HK-2 (cell line): ENCODE measurements at regions not wholly inside any gene's neighbourhood (a gene's known extent, or its start where the extent isn't known, plus 50 kb on each side); places are given as distances from the start of the nearest gene placed in this dataset.

Source experiments
- DNase-seq: peaks from one replicate; pipeline ENCODE4 v3.0.0-alpha.2; 2018; ENCODE audit not compliant: unreplicated experiment

DNA sequence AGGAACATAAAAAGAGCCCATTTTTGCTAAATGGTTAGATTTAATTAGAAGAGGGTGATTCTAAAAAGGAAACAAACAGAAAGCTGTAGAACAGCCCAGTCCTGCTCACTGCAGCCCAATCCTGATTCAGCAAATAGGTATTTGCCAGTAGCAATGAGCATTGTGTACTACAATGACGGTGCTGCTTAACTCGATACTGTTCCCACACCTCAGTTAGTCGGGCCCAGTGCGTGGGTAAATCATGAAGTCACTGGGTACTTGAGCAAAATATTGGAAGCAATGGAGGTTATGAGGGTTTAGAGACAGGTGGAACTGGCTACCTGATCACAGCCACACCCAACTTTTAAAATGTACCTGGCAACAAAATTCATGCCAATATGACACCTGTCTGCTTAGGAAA, 101.5 kb upstream of the ADGRL2 start:
- DNase-seq: no peak

DNA sequence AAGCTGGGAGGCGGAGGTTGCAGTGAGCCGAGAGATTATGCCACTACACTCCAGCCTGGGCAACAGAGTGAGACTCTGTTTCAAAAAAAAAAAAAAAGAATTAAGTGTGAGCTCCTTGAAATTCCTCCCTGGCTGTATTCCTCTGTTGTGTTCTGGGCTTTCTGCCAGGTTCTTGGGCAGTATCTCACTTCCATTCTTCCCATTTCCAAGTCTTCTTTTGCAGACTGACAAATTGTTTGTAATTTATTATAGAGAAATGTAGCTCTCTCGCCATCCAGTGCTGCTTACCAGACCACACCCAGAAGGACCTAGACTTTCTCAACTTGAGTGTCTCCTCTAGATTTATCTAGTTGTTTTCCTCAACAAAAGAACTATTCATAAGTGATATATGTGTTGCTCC, 105.0 kb upstream of the ADGRL2 start:
- no peak for DNase-seq

DNA sequence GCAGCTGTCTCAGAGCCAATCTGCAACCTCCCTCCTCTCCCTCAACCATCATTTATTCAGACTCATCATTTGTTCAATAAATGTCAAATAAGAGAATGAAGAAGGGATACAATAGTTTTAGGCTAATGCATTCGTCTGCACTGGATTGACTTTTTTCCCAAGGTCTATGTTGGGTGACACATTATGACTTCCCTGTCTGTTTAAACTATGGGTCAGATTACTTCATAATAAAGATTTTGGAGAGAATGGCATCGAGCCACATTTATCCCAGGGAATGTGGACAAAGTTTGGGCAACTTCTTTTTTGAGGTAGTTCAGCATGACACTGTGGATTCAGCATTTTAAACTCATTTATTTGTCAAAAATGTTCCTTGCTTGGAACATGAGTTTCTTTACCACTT, 107.4 kb upstream of the ADGRL2 start:
- DNase-seq: no peak

DNA sequence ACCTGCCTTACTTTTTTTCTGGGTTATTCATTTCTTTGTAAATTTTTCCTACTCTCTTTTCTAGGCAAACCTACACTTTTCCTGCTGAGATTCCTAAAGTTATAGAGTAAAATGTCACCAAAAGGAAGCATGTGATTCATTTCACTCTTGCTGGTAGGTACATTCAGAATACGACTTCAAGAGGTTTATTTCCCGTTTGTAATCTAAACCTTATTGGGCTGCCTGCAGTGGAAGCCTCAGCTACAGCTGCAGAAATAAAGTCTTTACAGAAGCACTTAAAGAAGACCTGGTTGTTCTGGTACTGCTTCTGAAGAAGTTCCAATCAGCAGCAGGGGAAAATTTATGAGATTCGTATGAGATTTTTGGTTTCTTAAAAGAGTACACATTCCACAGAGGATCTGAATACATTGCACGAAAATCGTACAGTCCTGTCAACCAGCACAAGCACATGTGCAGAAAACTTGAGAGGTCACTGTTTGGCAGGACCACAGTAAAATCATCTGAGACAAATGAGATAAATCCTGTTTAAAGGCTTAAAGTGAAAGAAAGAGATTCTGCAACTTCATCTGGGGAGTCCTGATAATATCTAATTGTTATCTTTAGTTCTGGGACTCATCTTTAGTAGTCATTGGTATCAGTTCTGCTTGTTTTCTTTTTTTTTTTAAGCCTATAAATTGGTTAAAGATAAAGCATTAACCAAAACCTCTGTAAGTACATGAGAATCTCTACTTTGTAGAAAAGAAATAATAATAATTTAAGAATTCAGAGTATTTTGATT, 109.9 kb upstream of the ADGRL2 start:
- DNase-seq: no peak

DNA sequence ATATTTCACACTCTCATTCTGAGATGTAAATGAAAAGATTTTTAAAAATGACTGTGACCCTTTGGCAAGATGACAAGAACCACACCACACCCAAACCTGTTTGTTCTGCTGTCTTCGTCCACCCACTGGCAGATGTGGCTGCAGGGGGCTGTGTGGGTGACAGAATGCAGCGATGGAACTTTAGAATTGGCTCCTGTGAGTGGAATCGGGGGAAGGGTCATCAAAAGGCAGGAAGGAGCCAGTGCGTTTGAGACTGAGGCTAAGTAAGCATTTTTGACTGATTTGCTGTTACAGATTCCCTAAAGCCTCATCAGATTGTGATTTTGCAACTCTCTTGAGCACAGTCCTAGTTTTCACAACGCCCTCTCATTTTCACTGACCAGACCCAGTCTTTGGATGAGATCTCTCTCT, 111.2 kb upstream of the ADGRL2 start:
- DNase-seq: no peak

DNA sequence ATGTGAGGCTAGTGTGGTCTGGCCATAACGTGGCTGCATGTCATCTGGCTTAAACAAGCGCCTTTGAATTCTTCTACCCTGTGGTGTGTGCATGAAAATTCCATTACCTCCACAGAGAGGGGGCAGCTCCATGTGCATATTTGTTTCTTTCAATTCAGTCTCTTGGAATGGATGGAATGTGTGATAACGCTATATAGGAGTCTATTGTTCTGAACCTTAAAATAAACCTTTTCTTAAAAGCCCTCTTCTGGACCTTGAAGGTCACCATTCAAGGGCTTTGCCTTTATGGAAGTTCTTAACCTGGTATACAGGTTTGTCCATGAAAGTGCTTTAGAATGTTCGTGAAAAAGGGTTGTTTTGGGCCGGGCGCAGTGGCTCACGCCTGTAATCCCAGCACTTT, 118.2 kb upstream of the ADGRL2 start:
- DNase-seq: no peak

DNA sequence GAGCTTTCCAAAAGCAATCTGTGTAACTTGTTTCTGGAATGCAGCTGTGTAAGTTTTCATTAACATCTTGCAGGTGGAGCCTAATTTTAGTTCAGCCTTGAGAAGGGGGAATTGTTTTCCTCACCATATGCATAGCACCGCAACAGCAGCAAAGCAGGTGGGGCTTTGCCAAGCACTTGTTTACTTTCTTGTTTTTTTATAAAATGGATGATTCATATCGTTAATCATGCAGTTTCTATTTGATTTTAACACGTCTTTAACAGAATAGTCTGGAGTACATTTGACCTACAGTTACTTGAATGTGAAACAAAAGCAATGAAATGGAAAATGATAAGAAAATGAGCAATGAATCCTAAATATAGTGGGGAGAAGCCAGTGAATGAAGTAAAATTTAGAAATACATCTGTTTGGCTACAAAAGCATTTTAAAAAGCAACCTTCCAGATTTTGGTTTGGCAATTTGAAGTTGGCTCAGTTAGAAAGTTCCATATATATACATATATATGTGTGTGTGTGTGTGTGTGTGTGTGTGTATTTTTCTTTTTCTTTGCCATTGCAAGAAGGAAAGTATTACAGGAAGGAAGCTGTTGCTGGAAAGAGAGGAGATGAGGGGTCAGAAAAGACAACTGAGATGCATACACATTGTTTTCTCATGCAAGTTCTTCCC, 119.0 kb upstream of the ADGRL2 start:
- DNase-seq: no peak

DNA sequence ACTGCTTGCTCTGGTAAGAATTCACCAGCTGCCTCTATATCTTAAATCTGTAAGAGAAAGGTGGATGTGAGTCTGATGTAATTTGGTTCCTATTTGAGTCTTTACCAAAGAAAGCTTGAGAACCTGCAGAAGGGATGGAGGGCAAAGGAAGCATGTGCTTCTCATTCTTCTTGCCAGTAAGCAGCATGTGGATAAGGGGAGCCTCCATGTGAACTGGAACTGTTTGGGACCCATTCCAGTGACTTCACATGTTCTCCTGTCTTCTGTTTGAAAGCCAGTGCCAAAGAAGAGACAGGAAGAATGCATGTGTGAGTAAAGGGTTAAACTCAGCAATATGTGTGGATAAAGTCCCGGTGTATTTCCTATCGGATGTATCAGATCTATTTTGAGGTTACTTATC, 119.6 kb upstream of the ADGRL2 start:
- DNase-seq: no peak

DNA sequence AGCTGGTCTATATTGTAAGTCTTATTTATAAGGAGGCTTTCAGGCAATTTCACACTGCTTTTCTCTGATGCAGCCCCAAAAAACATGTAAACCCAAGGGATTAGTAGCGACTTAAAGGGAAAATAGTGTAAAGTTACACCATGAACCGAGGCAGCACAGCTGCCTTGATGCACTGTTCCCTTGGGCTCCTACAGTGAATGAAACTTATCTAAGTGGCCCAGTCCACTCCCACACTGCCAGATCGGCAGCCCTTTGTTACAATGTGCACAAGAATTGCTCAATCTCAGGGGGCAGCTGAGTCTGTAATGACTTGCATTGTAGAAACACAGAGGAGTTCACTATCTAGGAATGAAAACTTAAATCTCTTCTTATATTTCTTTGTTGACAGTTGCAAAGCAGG, 120.8 kb upstream of the ADGRL2 start:
- DNase-seq: no peak

DNA sequence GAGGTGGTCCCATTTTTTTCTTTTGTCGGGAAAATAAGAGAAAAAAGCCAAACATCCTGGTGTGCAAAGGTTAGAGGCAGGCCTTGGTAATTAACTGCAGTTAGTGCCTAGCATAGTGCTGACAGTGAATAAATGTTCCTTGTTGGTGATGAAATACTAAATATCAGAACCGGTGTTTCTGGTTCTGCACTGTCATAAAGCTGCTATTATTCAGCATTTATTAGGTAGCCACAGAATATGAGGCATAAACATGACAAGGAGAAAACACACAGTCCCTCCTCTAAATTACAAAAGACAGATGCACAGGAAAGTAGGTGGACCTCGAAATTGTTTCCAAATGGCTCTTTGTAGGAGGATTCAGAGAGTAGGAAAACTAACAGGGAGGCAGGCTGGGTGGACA, 122.0 kb upstream of the ADGRL2 start:
- DNase-seq: no peak

DNA sequence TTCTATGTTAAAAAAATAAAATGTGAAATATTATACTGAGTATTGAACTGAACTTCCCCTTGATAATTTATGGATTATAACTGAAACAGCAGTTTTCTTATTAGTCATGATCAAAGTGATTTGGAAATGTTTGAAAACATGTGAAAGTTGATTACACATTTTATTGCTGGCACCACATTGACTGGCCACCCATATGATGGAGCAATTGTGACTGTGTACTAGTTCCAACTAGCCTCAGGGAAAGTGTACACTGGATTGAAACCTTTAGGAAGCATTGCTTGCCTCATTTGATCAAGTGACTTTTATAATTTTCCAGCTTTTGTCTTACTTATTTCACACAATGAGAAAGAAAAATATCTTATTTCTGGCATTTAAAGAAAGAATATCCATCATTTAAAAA, 128.0 kb upstream of the ADGRL2 start:
- no peak for DNase-seq

DNA sequence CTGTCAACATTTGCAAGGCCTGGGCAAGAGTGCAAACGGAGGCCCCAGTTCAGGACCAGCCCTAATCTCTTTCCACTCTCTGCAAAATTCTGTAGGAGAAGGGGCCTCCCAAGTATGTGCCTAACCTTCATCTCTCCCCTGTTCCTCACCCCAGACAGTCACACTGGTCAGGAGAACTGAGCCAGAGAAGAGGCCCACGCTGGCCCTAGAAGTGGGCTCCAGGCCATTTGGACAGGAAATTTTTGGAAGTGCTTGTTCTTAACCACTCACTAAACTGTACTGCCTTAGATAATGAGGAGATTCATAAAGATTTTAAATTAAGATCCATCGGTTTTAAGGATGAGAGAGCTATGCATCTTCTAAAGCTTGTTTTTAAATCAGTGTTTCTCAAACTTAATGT, 129.7 kb upstream of the ADGRL2 start:
- no peak for DNase-seq

DNA sequence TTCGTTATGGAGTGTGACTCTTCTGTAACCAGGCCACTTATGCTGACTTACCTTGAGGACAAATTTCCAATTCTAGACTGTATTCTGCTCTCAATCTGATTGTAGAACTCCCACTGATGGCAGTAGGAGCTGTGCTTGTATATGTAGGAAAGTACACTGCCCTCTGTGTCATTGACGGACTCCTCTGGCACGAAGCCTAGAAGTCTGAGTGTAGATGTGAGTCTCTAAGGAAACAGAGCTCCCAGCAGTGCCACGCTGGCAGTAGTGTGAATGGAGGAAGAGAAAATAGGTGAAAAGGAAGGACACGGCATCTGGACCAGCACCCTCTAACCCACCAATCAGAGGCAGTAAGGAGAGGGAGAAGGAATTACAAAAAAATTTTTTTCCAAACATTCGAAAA, 130.4 kb upstream of the ADGRL2 start:
- peak; percentile 4 for DNase-seq

DNA sequence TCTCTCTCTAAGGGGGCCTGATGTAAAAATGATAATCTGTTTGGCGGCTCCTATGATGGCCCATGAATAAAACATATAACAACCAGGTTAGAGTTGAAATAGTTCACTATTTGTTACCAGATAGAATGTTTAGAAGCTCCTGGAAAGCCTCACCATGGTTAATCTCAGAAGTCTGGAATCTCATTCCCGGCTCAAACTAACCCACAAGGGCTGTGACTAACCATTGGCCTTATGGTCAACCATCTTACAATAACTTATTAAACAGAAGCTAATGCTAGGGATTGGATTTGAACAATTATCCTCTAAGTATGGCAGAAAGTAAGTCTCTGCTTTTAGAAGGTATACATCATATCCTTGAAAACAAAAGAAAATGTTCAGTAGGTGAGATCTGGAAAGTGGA, 134.1 kb upstream of the ADGRL2 start:
- no peak for DNase-seq

DNA sequence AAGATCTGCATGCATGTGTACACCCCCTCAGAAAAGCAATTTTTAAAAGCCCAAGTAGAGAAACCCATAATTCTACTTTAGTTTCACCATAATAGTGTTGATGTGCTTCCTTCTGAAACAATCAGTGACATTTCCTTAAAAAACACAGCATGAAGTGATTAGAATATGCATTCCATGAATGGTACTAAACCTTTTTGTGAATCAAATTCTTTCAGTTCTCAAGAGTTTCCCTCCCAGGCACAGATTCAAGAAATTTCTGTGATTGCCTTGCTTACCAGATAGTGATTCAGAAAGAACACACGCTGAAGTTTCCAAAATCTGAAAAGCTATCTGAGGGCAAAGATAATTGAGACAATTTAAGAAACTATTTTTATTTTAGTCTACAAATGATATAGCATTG, 136.4 kb upstream of the ADGRL2 start:
- no peak for DNase-seq

DNA sequence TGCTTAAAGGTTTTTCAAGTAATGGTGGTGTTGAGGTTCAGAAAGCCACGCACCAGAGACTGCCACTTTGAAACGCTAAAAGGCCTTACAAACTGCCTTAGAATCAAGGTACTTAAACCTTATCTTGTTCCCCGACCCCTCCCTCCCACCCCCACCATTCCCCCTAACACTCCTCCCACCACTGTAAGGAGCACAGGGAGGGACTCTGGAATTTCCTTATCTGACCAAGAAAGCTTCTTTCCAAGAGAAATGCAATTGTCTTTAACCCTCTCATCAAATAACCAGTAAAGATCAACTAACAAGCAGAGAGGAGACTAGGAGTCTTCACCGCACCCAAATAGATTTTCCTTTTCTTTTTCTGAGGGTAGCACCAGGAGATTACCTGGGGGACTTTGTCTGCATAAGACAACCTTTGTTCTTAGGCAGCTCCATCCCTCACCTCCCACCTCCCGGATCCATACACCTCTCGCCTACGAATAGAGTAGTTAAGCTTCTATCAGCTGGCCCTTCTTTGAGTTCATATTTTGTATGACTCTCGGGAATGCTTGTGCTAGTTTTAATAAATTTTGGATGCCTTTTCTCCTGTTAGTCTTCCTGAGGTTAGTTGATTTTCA, 137.7 kb upstream of the ADGRL2 start:
- no peak for DNase-seq

DNA sequence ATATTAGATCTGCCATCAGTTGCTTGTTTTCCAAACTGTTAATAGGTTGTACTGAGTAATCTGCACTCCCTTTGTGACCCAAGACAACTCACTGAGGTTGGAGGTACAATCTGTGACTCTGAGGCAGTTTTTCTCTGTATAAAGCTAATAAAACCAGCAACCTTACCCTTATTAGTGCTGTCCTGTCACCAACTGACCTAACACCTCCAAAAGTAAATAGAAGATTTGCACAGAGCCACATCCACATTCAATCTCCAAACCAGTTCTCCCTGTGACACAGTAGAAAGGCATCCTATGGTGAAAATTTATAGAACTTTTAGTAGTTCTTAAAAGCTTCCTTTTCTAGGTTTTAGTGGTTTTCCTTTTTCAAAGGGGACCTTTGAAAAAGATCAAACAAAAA, 140.4 kb upstream of the ADGRL2 start:
- DNase-seq: no peak

DNA sequence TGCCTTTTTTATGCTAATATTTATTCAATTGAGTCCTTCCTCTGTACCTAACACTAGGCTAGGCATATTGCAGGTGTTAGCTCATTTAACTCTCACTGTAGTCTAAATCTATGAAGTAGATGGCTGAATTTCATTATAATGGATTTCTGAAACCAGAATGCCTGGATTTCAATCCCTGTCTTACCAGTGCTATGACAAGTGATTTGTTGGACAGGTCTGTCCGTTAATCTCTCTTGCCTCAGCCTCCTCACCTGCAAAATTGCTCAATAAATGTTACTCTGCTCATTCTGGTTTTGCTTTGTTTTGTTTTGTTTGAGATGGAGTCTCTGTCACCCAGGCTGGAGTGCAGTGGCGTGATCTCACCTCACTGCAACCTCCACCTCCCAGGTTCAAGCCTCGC, 146.1 kb upstream of the ADGRL2 start:
- no peak for DNase-seq

DNA sequence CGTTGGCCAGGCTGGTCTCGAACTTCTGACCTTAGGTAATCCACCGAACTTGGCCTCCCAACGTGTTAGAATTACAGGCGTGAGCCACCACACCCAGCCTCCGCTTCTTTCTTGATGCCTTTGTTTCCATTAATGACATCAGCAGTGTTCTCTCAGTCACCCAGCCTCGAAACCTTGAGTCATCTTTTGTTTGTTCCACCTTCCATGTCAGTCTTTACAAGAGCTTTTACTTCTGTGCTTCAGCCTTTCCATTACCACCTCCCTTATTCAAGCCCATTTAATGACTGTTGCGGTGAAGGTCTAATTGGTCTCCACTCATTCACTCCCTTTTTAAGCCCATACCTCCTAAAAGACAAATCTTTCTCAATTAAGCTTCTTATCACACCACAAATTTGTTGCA, 146.6 kb upstream of the ADGRL2 start:
- DNase-seq: no peak

DNA sequence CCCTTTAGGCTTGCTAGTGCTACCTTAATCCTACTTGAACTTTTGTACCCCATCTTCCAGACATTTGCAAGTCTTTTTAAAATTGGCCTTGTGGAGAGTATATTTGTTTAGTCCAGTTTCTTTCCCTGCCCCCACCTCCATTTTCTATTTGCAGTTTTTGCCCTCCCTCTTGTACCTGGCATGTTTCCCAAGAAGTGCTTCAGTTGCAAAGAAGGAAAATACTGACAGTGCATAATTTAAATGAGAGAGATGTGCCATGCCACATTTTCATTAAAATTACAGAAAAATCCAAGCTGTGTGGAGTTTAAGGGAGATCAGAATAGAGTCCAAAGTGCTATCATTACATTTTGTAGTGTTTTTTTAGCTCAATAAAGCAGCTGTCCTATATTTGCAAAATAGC, 150.0 kb upstream of the ADGRL2 start:
- no peak for DNase-seq

DNA sequence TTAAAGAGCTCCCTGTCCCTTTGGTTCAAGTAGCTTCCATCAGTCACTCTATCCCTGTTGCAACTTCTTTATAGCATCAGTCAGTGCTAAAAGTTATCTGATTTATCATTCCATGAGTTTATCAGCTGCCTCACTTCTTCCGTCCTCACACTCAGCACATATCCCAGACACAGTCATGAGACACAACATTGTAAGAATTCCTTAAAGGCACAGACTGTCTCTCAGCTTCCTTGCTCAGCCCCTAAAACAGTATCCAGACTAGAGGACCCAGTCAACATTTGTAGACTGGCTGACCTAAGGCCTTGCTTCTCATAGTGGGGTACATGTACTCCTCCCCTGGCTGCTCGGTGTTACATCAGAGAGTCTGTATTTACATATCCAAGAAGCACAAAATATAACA, 164.9 kb upstream of the ADGRL2 start:
- DNase-seq: no peak

DNA sequence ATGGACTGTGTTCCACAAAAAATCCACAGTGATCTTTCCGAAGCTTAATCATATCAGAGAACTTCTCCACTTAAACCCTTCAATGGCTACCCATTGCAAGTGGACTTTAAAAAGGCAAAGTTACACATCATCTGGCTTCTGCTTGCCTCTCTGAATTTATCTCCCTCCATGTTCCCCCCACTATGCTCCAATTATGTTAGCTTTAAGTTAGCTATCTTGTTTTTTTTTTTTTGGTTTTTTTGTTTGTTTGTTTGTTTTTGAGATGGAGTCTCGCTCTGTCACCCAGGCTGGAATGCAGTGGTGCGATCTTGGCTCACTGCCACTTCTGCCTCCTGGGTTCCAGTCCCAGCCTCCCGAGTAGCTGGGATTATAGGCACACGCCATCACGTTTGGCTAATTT, 166.4 kb upstream of the ADGRL2 start:
- DNase-seq: no peak

DNA sequence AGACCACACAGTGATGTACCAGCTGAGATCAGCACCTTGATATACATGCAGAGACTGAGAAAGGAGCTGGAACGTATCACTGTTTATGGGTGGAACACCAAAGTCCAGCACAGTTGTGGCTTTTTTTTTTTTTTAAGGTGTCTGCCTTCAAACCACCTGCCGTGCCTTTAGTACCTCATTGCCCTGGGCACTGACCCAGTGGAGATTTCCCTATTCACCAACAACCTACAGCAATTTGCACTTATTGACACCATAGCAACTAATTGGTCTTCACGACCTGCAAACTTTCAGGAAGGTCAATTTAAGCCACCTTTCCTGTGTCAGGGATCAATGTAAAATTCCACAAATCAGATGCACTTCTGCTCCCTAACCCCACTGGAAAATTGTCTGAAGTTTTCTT, 181.6 kb upstream of the ADGRL2 start:
- DNase-seq: no peak
